Lung microvascular endothelial cell (primary cell): ENCODE measurements at regions not wholly inside any gene's neighbourhood (a gene's known extent, or its start where the extent isn't known, plus 50 kb on each side); places are given as distances from the start of the nearest gene placed in this dataset.
"Not testable (repeated sequence)": the region's sequence is repeated elsewhere in the genome, so short reads cannot be mapped to it uniquely, and the experiment has no call there.

Experiments
- DNase-seq, 2 donors: peaks; one replicate each; pipeline versions ENCODE4 v3.0.0 to v3.0.0-alpha.2; 2010; ENCODE audit warnings: low read depth in 2 of 2

DNA sequence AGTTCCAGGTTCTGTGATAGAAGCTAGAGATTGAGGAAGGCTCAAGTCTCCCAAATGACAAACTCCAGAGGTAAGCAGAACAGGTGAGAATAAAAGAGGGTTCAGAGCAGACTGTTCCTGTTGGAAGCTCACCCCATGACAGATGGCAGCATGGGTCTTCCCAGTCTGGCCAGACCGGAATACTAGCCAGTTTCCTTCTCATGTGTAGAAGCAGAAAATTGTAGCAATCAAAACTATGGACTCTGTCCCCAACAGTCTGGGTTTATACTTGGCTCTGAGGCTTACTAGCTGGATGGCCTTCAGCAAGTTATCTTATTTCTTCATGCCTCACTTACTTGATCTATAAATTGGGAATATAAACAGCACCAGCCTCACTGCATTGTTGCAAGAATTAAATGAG lies 494.8 kb downstream of the MN1 start:
- no peak for DNase-seq

DNA sequence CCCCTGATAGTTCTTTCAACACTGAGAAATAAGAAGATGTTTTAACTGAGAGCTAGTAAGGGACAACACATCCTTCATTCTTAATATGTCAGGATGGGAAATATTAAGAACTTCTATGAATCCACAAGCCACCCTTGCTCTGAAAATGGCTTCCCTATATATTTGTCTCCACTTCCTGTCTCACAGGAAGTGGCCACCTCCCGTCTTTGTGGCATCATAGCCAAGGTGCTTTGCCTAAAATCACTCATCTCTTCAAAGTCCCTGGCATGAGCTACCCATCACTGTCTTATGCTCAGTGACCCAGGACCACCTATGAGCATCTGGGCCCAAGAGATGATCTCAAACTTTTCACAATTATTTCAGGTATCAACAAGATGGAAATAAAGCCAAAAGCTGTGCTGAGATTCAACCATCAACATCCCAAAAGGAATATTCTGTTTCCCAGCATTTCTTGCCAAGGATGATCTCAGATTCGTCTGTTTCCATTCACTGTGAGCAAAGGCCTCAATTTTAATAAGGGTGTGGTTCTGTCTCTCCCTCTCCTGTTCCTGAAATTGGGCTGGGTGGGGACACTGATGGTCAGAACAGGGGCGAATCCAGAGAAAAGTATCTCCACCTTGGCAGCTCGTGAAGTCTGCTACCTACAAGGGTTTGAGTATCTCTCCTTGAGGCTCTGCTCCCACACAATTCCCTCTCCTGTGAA lies 493.9 kb downstream of the MN1 start:
- no peak for DNase-seq

GRCh38 chr22:27308513-27308912 lies 493.0 kb downstream of the MN1 start:
- DNase-seq, result no peak

DNA sequence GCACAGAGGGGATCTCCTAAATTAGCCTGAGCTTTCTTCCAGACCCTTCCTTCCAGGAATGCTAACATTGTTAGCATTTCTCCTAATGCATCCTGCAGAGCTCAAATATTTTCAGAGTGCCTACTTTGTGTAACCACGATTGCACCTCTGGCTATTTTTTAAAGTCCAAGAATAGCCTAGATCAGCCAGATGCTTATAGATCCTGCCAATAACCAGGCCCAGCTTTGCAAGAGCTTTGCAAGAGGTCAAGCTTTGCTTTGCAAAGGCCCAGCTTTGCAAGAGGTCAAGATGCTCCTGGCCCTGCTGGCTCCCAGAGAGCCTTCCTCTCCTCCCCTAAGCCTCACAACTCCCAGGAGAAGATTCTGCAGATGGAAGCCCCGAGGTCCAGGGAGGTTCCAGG lies 491.9 kb downstream of the MN1 start:
- DNase-seq, result no peak

- no peak for DNase-seq
Measured at GRCh38 chr22:27310966-27311697, 490.4 kb downstream of the MN1 start.

- no peak for DNase-seq
Measured at GRCh38 chr22:27311698-27312550, 489.6 kb downstream of the MN1 start.

- no peak for DNase-seq
Measured at GRCh38 chr22:27312565-27312964, 489.0 kb downstream of the MN1 start.

DNA sequence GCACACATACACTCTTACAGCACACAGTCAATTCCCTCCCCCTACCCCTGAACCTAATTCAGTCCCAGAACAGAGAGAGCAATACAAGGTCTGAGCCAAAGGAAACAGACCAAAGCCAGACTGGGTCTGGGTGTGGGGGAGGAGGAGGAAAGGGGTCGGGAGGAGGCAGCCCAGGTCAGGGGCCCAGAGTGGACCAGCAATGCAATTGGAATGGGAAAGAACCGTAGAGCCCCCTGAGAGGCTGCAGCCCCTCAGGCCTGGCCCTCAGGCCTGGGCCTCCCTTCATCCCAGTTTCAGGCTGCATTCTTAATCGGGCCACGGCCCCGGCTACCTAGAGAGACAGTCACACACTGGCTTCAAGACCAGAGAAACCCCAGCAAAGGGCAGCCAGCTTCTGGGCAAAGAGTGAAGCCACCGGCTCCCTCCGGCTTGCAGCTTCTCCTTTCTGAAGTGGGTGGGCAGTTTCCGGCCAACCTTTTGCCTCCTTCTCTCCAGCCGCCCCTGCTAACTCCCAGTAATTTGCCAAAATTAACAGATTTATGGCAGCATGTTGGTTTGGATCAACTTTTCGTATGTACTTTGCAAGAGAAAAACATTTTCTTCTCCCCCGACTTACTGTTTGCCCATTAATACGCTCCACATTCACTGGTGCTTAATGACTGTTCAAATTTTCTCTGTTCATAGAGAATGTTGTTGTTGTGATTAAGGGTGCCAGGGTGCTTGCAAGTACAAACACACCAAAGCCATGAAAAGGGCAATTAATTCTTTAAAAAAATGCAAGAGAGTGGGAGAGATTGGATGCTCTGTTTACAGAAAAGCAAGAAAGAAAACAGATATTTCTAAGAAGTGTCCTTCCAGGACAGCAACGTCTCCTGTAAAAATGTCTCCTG lies 488.3 kb downstream of the MN1 start:
- no peak for DNase-seq

GRCh38 chr22:27314276-27314807 lies 487.2 kb downstream of the MN1 start:
- DNase-seq, result no peak

GRCh38 chr22:27315833-27316232 lies 485.7 kb downstream of the MN1 start:
- no peak for DNase-seq

- no peak for DNase-seq
Measured at GRCh38 chr22:27317096-27317495, 484.5 kb downstream of the MN1 start.

GRCh38 chr22:27317971-27318428 lies 483.6 kb downstream of the MN1 start:
- DNase-seq, result no peak

- DNase-seq, result no peak
Measured at GRCh38 chr22:27318516-27318915, 483.0 kb downstream of the MN1 start.

GRCh38 chr22:27323661-27324060 lies 477.9 kb downstream of the MN1 start:
- DNase-seq, result no peak

GRCh38 chr22:27324908-27325307 lies 476.6 kb downstream of the MN1 start:
- DNase-seq, result not testable (repeated sequence)

GRCh38 chr22:27327497-27327896 lies 474.1 kb downstream of the MN1 start:
- no peak for DNase-seq

DNA sequence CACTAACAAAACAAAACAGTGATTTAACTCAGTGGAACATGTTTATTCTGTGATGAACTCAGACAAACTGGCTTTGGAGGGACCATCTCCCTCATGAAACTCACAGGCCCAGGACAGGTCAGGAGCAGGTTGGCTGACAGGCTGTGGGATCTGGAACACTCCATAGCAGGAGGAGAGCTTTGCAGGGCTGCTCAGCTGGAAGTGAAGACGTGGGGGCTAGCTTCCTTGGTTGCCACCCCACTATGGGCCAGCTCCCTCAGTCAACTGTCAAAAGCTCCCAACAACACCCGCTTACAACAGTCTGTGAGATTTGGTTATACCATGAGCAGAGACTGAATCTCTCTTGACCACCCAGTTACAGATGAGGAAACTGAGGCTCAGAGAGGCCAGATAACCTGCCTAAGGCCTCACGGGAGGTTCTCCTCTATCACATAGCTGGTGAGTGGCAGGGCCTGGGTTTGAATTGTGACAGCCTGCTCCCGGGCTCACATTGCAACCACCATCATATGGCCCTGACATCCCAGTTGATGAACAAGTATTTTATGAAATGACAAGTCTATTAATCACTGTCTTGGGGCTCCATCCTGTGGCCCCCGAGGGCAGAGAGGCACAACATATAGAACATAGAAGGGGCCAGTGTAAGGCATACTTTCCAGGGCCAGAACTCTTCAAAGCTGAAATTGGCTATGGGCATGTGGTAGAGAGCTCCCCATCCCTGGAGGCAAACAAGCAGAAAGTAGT lies 473.4 kb downstream of the MN1 start:
- no peak for DNase-seq

DNA sequence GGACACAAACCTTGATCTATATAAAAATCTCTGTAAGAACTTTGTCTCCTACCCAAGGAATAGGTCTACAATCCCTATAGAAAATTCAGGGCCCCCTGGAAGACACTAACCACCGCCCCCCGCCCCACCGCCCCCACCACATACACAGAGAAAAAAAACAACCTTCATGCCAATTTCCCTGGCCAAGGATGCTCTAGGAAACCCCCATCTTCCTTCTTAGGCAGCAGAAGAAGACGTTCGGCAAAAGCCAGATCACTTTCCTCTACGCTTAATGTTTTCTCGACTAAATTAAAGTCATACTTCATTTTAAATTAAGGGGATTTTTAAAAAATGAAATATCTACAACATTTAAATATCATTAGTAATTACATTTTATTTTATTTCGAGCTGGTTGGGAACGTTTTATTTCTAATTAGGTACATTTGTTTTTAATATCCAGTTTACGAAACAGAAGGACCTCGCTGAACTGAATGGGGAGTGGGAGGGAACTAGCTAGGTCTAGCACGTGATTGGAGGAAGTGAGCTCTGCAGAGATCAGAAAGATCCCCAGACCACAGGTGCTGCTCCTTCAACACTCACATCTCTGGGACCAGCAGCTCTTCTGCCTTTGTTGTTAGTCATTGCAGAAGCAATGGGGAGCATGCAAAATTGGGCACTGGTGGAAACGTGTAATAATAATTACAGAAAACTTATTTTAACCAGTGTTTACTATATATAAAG lies 472.3 kb downstream of the MN1 start:
- no peak for DNase-seq

DNA sequence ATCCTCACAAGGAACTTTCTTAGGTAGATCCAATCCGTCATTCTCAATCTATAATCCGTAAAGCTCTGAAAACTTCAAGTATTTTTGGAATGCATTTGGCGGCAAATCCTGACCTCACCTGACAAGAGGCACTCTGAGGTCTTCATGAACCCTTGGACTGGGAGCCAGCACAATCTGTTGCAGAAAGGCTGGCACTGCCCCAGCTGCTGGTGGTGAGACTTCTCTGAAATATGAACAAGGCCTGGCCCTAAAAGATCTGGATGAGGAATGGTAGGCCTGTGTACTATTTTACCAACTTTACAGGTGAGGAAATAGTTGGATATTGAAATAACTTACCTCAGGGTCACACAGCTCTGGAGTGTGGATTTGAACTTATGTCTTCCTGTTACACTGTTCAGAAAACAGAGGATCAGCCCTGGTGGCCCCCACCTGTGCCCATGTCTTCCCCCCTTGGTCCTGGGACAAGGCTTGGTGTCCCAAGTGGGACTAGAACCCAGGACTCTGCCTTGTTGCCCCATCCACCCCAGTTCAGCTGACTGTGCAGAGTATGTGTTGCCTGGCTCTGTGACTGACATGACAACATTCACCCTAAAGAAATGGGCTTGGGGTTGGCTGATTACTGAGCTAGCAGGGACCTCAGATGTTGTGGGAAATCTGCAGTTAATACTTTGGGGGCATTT lies 471.4 kb downstream of the MN1 start:
- DNase-seq, result no peak
